Activated CD4-positive, alpha-beta T cell treated with anti-CD3 and anti-CD28 coated beads, Interleukin-2, amount 50 U/mL, for 16 hours (primary cell): ENCODE measurements at regions not wholly inside any gene's neighbourhood (a gene's known extent, or its start where the extent isn't known, plus 50 kb on each side); places are given as distances from the start of the nearest gene placed in this dataset.

ENCODE experiments used
- DNase-seq: peaks from one replicate; pipeline ENCODE4 v3.0.0-alpha.2; 2020

- DNase-seq = no peak
Observed at GRCh38 chr6:47112317-47112716, 70.2 kb upstream of the ADGRF1 start.

- no peak for DNase-seq
Observed at GRCh38 chr6:47111685-47112084, 69.6 kb upstream of the ADGRF1 start.

- no peak for DNase-seq
Observed at GRCh38 chr6:47109281-47109680, 67.1 kb upstream of the ADGRF1 start.

GRCh38 chr6:47106721-47107197, 64.6 kb upstream of the ADGRF1 start:
- DNase-seq = no peak

GRCh38 chr6:47106216-47106615, 64.1 kb upstream of the ADGRF1 start:
- no peak for DNase-seq

GRCh38 chr6:47105469-47106178, 63.5 kb upstream of the ADGRF1 start:
- no peak for DNase-seq

GRCh38 chr6:47103931-47104330, 61.8 kb upstream of the ADGRF1 start:
- no peak for DNase-seq

- no peak for DNase-seq
Observed at GRCh38 chr6:47102331-47102730, 60.2 kb upstream of the ADGRF1 start.

- DNase-seq = no peak
Observed at GRCh38 chr6:47098570-47098993, 56.5 kb upstream of the ADGRF1 start.

- peak; percentile 44 for DNase-seq
Observed at GRCh38 chr6:47097092-47097945, 55.2 kb upstream of the ADGRF1 start.

- no peak for DNase-seq
Observed at GRCh38 chr6:47096211-47096895, 54.2 kb upstream of the ADGRF1 start.

- no peak for DNase-seq
Observed at GRCh38 chr6:47094241-47094925, 52.3 kb upstream of the ADGRF1 start.

- DNase-seq = no peak
Observed at GRCh38 chr6:47093169-47093568, 51.0 kb upstream of the ADGRF1 start.

- no peak for DNase-seq
Observed at GRCh38 chr6:47091886-47092668, 49.9 kb upstream of the ADGRF1 start.
